DND-41 (cell line): ENCODE measurements at regions not wholly inside any gene's neighbourhood (a gene's known extent, or its start where the extent isn't known, plus 50 kb on each side); places are given as distances from the start of the nearest gene placed in this dataset.

Experiments used
- ATAC-seq: fragments of 200-7000 bp; cut with Tn5 transposase; 3 replicates; pipeline ENCODE4 v1.9.1; 2021; ENCODE audit warnings: low read depth; ENCODE audit not compliant: insufficient read depth
- DNase-seq: peaks from one replicate; pipeline ENCODE4 v3.0.0-alpha.2; 2020
- H2AFZ ChIP-seq: 2 replicates; pipeline ENCODE4 v1.6.0; 2012; ENCODE audit warnings: low read depth, low read length
- H3K27ac ChIP-seq: 2 replicates; pipeline ENCODE4 v1.5.1; 2012; ENCODE audit warnings: low read length, inconsistent platforms
- H3K27me3 ChIP-seq: fragments of 200-600 bp; sonication (generic); 2 replicates; pipeline ENCODE4 v1.6.0; 2012; ENCODE audit warnings: low read length, mild to moderate bottlenecking, inconsistent platforms; ENCODE audit not compliant: insufficient read depth, poor library complexity
- H3K36me3 ChIP-seq: 2 replicates; pipeline ENCODE4 v1.5.1; 2012; ENCODE audit warnings: low read length, inconsistent platforms; ENCODE audit not compliant: insufficient read depth
- H3K4me1 ChIP-seq: 2 replicates; pipeline ENCODE4 v1.5.1; 2012; ENCODE audit warnings: mild to moderate bottlenecking, low read length; ENCODE audit not compliant: insufficient read depth
- H3K4me2 ChIP-seq: 2 replicates; pipeline ENCODE4 v1.6.0; 2012; ENCODE audit warnings: mild to moderate bottlenecking, moderate library complexity, low read length, inconsistent platforms; ENCODE audit not compliant: insufficient read depth
- H3K4me3 ChIP-seq, 2 experiments: fragments of 200-600 bp in 1 of 2; shearing (Covaris generic) in 1 of 2; 2 replicates each; pipeline ENCODE4 v1.5.1; 2012 to 2016; ENCODE audit warnings: inconsistent platforms in 2 of 2, low read length in 2 of 2, mild to moderate bottlenecking in 2 of 2, low read depth in 1 of 2, moderate library complexity in 1 of 2
- H3K79me2 ChIP-seq: 2 replicates; pipeline ENCODE4 v1.6.0; 2012; ENCODE audit warnings: low read length, inconsistent platforms; ENCODE audit not compliant: insufficient read depth
- H3K9ac ChIP-seq: 2 replicates; pipeline ENCODE4 v1.6.0; 2012; ENCODE audit warnings: low read depth, mild to moderate bottlenecking, inconsistent platforms, low read length, moderate library complexity
- H3K9me3 ChIP-seq: 2 replicates; pipeline ENCODE4 v1.5.1; 2012; ENCODE audit warnings: low read length, moderate library complexity, mild to moderate bottlenecking, inconsistent platforms; ENCODE audit not compliant: insufficient read depth, severe bottlenecking
- H4K20me1 ChIP-seq: 2 replicates; pipeline ENCODE4 v1.6.0; 2012; ENCODE audit warnings: low read length; ENCODE audit not compliant: insufficient read depth
- EZH2 ChIP-seq: IDR thresholded peaks from 3 replicates; pipeline ENCODE4 v1.6.1; 2012; ENCODE audit warnings: borderline replicate concordance, low read depth, mild to moderate bottlenecking, moderate library complexity, low read length, inconsistent platforms; ENCODE audit not compliant: severe bottlenecking
- TF ChIP-seq, protein P1 (sequence below): IDR thresholded peaks from 2 replicates; pipeline ENCODE4 v1.5.1; 2012; ENCODE audit warnings: borderline replicate concordance, low read length, moderate library complexity, mild to moderate bottlenecking; ENCODE audit not compliant: poor library complexity, severe bottlenecking; ENCODE audit errors: extremely low read depth

DNA sequence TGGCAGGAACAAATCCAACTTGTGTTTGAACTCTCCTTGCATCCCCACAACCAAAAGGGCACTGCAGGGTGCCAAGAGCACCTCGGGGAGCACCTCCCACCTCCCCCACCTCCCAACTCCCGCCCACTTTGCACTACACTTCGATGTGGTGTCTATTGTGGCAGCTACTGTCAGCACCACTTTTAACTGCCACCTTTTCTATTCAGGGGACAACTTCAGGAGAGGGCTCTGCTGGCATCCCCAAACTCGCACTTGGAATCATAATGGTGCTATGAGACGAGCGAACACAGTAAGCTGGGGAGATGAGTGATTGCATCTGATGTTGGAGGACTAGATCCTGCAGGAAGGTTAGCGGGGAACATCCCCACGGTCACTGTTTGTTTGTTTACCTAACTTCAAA, 238.2 kb upstream of the PROX1 start:
- no peak overlapping the region for H3K9ac ChIP-seq
- H3K4me1 ChIP-seq, result no peaks in the 10 kb centered on the region
- H4K20me1 ChIP-seq, result no peaks in the 10 kb centered on the region
- H3K4me2 ChIP-seq, result no peak overlapping the region
- DNase-seq, result no peak
- H2AFZ ChIP-seq, result no peak overlapping the region
- H3K9me3 ChIP-seq, result no peaks in the 10 kb centered on the region
- TF ChIP-seq, protein P1, sequence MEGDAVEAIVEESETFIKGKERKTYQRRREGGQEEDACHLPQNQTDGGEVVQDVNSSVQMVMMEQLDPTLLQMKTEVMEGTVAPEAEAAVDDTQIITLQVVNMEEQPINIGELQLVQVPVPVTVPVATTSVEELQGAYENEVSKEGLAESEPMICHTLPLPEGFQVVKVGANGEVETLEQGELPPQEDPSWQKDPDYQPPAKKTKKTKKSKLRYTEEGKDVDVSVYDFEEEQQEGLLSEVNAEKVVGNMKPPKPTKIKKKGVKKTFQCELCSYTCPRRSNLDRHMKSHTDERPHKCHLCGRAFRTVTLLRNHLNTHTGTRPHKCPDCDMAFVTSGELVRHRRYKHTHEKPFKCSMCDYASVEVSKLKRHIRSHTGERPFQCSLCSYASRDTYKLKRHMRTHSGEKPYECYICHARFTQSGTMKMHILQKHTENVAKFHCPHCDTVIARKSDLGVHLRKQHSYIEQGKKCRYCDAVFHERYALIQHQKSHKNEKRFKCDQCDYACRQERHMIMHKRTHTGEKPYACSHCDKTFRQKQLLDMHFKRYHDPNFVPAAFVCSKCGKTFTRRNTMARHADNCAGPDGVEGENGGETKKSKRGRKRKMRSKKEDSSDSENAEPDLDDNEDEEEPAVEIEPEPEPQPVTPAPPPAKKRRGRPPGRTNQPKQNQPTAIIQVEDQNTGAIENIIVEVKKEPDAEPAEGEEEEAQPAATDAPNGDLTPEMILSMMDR, result no peak
- TF ChIP-seq EZH2, result no peak
- no peak overlapping the region for H3K4me3 ChIP-seq
- H3K79me2 ChIP-seq, result no peaks in the 10 kb centered on the region
- H3K27me3 ChIP-seq, result no peaks in the 10 kb centered on the region
- no peaks in the 10 kb centered on the region for H3K36me3 ChIP-seq
- H3K27ac ChIP-seq, result no peak overlapping the region
- ATAC-seq, result no peak

DNA sequence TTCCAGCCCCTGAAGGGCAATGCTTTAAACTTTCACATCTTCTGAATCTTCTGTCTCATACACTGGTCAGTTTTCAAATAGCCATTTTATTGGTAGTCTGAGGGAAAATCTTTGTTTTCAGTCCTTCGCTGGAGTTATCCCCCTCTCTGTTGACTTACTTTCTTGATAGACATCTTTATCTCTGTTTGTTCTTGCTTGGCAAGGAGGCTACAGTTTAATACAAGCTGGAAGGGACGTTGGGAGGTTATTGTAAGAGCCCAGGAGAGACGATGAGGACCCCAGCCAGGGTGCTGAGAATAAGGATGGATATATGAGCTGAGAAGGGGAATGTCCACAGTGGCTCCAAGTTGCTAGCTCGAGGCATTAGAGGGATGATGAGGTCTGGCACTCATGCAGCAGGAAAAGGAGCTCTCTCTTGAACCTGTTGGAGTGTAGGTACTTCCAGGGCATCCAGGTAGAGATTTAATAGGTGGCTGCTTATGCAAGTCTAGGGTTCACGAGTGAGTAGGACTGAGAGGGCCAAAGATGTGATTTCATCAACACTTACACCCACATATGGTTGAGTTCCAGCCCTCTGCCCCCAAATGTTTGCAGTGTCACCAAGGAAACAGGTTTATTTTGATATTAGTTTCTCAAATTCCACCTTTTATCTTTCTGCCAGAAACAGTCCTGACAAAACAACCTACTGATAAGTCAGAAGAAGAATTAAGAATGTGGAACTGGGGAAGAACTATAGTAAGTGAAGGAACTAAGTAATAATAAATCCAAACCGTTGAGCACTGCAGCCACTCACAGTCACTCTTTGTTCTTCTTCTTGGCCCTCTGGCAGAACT, 237.3 kb upstream of the PROX1 start:
- no peak for TF ChIP-seq EZH2

DNA sequence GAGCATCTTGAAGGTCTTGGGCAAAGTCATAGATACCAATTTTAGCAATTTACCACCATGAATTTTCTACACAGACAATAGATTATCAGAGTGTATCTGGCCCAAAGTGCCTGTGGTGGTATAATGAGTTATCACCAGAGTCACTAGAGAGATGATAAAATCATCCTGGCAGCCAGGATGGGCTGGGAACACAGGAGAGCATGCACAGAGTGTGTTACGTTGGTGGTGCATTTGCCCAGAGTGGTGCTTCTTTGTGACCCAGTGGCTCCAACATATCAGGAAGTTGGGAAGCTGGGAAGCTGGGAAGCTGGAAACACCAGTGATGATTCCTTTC, 236.7 kb upstream of the PROX1 start:
- no peaks in the 10 kb centered on the region for H3K27me3 ChIP-seq
- ATAC-seq (no peak), DNase-seq (no peak)
- TF ChIP-seq, protein P1, result no peak
- no peak for TF ChIP-seq EZH2
- no peaks in the 10 kb centered on the region for H3K79me2 ChIP-seq
- H3K4me3 ChIP-seq, result no peak overlapping the region
- H4K20me1 ChIP-seq, result no peaks in the 10 kb centered on the region
- H2AFZ ChIP-seq, result no peak overlapping the region
- H3K9ac ChIP-seq, result no peak overlapping the region
- no peaks in the 10 kb centered on the region for H3K9me3 ChIP-seq
- H3K27ac ChIP-seq, result no peak overlapping the region
- H3K4me2 ChIP-seq, result no peak overlapping the region
- H3K4me1 ChIP-seq, result no peaks in the 10 kb centered on the region
- H3K36me3 ChIP-seq, result no peaks in the 10 kb centered on the region

More for the DNA sequence above, 237.3 kb upstream of the PROX1 start:
- Histone ChIP-seq H3K27ac (no peak overlapping the region), H3K4me2 (no peak overlapping the region), H3K36me3 (no peaks in the 10 kb centered on the region), H3K27me3 (no peaks in the 10 kb centered on the region), H3K79me2 (no peaks in the 10 kb centered on the region), H3K4me1 (no peaks in the 10 kb centered on the region), H3K4me3 (no peak overlapping the region), H3K9ac (no peak overlapping the region), H2AFZ (no peak overlapping the region), H3K9me3 (no peaks in the 10 kb centered on the region), H4K20me1 (no peaks in the 10 kb centered on the region)
- no peak for DNase-seq
- ATAC-seq, result no peak

DNA sequence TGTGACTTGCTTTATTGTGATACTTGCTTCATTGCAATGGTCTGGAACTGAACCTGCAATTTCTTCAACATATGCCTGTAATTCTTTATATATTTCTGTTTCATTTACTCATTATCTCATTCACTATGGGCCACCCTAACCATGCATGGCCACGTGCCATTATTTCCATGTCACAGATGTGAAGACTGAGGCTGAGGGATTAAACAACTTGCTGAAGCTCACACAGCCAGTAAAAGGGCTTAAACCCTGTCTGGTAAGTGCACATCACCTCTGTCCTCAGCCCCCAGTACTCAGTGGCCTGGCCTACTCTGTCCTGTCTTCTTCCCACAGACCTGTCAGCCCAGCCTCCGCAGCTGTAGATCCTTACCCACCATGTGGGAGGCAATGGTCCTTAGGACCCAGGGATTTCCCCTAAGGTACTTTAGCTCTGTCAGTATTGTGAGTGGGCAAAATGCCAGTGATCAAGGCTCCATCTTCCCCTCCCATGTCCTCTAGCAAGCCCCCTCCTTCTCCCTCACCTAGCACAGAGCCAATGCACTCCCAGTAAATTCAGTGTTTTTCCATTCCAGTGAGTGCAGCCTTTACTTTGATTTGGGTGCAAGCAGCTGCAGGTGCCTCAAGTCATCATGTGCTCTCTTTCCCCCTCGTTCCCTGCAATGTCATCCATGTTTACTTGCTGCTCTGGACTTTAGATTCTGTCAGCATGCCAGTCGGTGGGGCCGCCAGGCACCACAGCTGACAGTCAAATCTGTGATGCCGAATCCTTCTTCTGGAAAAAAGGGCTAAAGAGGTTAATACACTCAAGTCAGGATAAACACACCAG, 228.2 kb upstream of the PROX1 start:
- H3K4me1 ChIP-seq, result peaks cover 37% of the 10 kb centered on the region
- no peak overlapping the region for H2AFZ ChIP-seq
- no peaks in the 10 kb centered on the region for H3K9me3 ChIP-seq
- H3K79me2 ChIP-seq, result no peaks in the 10 kb centered on the region
- H3K4me2 ChIP-seq, result no peak overlapping the region
- ATAC-seq, result no peak
- H3K4me3 ChIP-seq, result no peak overlapping the region
- TF ChIP-seq, protein P1, result no peak
- TF ChIP-seq EZH2, result no peak
- H3K9ac ChIP-seq, result no peak overlapping the region
- no peaks in the 10 kb centered on the region for H4K20me1 ChIP-seq
- no peak overlapping the region for H3K27ac ChIP-seq
- DNase-seq, result no peak
- H3K36me3 ChIP-seq, result no peaks in the 10 kb centered on the region
- H3K27me3 ChIP-seq, result no peaks in the 10 kb centered on the region
